BE2C (cell line): ENCODE measurements at regions not wholly inside any gene's neighbourhood (a gene's known extent, or its start where the extent isn't known, plus 50 kb on each side); places are given as distances from the start of the nearest gene placed in this dataset.
A peak's percentile ranks its signal among the peaks of the same experiment; 100 is the strongest.

Experiments
- DNase-seq: peaks from one replicate; pipeline ENCODE4 v3.0.0-alpha.2; 2020
- H3K27me3 ChIP-seq: fragments of 250-450 bp; sonication (Bioruptor Pico); 2 replicates; pipeline ENCODE4 v1.5.1; 2020; ENCODE audit warnings: mild to moderate bottlenecking
- H3K36me3 ChIP-seq: fragments of 250-450 bp; sonication (Bioruptor Pico); 2 replicates; pipeline ENCODE4 v1.5.1; 2020; ENCODE audit warnings: mild to moderate bottlenecking
- H3K4me1 ChIP-seq: fragments of 250-450 bp; sonication (Bioruptor Pico); 2 replicates; pipeline ENCODE4 v1.5.1; 2020
- H3K4me3 ChIP-seq: 2 replicates; pipeline ENCODE4 v1.5.1; 2011; ENCODE audit warnings: low read depth, low read length
- H3K9me3 ChIP-seq: fragments of 250-450 bp; sonication (Bioruptor Pico); 2 replicates; pipeline ENCODE4 v1.5.1; 2020
- TF ChIP-seq, protein P1 (sequence below): IDR thresholded peaks from 2 replicates; pipeline ENCODE4 v1.5.1; 2012; ENCODE audit warnings: mild to moderate bottlenecking, low read depth, low read length

DNA sequence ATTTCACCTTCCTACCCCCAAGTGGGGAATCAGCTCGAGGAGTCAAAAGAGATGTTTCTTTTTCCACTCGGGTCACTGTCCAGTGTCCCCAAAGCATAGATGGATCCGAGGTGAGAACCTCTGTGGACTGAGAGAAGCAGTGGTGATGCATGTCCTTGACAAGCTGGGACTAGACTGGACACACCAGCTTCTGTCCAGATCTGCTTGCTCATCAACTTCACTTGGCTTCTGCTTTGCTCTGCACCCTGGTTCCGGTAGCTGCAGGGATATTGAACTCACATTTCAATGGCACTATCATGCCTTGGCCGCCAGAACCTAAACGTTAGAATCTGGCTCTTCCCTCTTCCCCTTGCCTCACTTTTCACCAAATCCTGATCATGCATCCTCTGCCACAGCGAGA, 50.3 kb upstream of the CXCL12 start:
- H3K4me1 ChIP-seq, result no peaks in the 10 kb centered on the region
- TF ChIP-seq, protein P1, sequence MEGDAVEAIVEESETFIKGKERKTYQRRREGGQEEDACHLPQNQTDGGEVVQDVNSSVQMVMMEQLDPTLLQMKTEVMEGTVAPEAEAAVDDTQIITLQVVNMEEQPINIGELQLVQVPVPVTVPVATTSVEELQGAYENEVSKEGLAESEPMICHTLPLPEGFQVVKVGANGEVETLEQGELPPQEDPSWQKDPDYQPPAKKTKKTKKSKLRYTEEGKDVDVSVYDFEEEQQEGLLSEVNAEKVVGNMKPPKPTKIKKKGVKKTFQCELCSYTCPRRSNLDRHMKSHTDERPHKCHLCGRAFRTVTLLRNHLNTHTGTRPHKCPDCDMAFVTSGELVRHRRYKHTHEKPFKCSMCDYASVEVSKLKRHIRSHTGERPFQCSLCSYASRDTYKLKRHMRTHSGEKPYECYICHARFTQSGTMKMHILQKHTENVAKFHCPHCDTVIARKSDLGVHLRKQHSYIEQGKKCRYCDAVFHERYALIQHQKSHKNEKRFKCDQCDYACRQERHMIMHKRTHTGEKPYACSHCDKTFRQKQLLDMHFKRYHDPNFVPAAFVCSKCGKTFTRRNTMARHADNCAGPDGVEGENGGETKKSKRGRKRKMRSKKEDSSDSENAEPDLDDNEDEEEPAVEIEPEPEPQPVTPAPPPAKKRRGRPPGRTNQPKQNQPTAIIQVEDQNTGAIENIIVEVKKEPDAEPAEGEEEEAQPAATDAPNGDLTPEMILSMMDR, result no peak
- no peaks in the 10 kb centered on the region for H3K9me3 ChIP-seq
- no peaks in the 10 kb centered on the region for H3K36me3 ChIP-seq
- H3K27me3 ChIP-seq, result no peaks in the 10 kb centered on the region
- DNase-seq, result no peak
- no peak overlapping the region for H3K4me3 ChIP-seq

DNA sequence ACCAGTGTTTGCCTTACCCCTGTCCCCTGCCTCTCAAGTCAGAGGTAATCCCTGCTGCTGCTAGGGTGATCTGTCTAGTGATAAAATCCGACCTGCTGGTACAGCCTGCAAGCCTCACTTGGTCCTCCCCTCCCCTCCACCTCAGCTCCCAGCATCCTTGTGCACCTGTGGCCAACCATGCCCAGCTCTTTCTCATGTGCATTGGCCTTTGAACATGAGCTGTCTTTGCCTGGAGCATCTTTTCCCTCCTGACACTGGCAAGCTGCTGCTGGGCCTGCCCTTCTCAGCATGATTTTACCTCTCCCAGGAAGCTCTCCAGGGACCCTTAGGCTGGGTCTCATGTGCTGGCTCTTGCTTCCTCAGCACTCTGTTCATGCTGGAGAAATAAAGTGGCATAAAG, 51.3 kb upstream of the CXCL12 start:
- H3K36me3 ChIP-seq, result no peaks in the 10 kb centered on the region
- no peaks in the 10 kb centered on the region for H3K9me3 ChIP-seq
- no peaks in the 10 kb centered on the region for H3K4me1 ChIP-seq
- TF ChIP-seq, protein P1, result no peak
- H3K27me3 ChIP-seq, result no peaks in the 10 kb centered on the region
- no peak for DNase-seq
- H3K4me3 ChIP-seq, result no peak overlapping the region

DNA sequence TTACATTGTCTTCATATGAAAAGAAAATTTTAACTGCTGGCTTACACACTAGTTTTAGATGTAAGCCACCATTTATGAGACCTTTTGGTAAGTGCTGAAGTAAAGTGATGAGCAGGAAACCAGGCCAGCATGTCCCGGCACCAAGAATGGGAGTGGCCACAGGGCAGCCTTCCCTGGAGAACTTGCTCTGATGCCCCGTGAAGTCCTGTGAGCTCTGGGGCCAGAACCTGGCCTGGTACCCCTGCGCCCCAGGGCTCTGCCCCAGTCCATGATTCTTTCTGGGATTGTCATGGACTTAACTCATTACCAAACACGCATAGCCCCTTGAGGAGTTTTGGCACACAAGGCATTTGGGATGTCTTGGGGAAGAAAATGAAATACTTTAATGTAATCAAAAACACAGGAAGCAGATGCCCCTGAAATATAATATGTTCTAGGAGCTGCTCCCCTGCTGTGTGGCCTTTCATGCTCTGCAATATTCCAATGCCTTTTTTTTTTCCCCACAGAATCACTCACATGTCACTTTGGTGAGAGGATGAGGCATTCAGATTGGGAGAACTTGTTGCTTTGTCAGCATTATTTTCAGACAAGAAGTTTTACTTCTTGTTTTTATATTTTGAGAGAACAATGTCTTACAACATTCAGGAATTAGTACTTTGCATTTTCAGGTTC, 53.1 kb upstream of the CXCL12 start:
- DNase-seq, result no peak
- TF ChIP-seq, protein P1, result no peak
- H3K4me1 ChIP-seq, result no peaks in the 10 kb centered on the region
- no peaks in the 10 kb centered on the region for H3K27me3 ChIP-seq
- no peak overlapping the region for H3K4me3 ChIP-seq
- H3K36me3 ChIP-seq, result no peaks in the 10 kb centered on the region
- no peaks in the 10 kb centered on the region for H3K9me3 ChIP-seq

DNA sequence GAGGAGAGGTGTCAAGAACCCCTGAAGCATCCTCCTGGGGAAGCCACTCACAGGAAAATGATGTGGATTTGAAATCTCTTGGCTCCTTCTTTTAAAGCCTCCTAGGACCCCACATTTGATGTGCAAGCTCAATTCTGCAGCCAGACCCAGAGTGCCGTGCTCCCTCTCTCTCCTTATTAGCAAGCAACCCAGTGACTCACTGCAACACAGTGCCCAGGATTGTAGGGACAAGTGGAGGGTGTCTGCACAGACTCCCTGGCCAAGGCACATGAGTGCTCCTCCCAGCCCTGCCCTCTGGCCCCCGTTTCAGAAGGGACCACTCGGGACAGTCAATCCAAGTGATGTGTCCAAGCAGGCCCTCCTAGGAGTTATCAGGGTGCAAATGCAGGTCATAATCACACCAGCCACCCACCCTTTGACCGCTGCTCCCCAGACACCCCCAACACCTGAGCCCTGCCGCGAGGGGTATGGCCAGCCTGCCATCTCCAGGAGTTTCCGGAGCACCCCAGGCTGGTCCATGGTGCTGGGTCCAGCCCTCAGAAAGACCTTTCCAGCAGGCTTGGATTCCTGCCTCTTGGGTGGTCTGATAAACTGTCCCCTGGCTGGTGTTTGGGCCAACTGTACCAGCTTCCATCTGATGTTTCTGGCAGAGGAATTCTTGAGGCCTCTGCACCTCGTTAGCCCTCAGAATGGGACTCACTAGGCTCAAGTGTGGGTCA, 54.5 kb upstream of the CXCL12 start:
- Histone ChIP-seq H3K36me3 (no peaks in the 10 kb centered on the region), H3K4me1 (no peaks in the 10 kb centered on the region), H3K4me3 (no peak overlapping the region), H3K27me3 (no peaks in the 10 kb centered on the region), H3K9me3 (no peaks in the 10 kb centered on the region)
- TF ChIP-seq, protein P1, result no peak
- DNase-seq, result no peak

DNA sequence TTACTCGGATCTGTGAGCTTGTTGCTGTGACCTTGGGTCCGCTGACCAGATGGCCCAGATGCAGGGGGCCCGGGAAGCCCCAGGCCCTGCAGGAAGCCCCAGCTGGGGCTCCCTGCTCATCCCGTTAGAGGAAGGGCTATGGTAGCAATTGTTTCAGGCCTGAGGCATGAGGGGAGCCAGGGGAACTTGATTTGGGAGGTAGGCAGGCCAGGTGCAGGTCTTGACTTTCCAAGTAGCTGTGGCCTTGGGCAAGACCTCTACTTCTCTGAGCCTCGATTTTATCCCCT, 55.0 kb upstream of the CXCL12 start:
- Histone ChIP-seq H3K9me3 (no peaks in the 10 kb centered on the region), H3K36me3 (no peaks in the 10 kb centered on the region), H3K4me1 (no peaks in the 10 kb centered on the region), H3K27me3 (no peaks in the 10 kb centered on the region), H3K4me3 (no peak overlapping the region)
- TF ChIP-seq, protein P1, result no peak
- DNase-seq, result no peak

DNA sequence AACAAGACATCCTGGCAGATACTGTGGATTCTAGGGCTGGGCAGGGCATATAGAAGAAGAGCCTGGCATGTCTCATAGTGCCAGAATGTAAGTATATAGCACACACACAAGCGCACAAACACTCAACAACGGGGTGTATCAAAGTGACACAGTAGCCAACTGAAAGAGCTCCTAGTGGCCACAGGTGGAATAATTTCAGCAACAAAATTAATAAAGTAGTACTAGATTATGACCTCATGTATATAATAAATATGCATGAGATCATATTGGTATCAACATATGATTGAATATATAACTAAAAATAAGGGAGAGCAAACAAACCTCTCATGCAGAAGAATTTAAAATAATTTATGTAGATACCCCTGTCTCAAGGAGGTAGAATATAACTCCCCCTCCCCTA, 72.4 kb upstream of the CXCL12 start:
- no peaks in the 10 kb centered on the region for H3K4me1 ChIP-seq
- no peaks in the 10 kb centered on the region for H3K9me3 ChIP-seq
- no peaks in the 10 kb centered on the region for H3K27me3 ChIP-seq
- DNase-seq, result no peak
- no peak overlapping the region for H3K4me3 ChIP-seq
- H3K36me3 ChIP-seq, result no peaks in the 10 kb centered on the region
- TF ChIP-seq, protein P1, result peak; percentile 11; the same call in 1 of the 2 replicates
